HG03095 (cell line): ENCODE measurements at regions not wholly inside any gene's neighbourhood (a gene's known extent, or its start where the extent isn't known, plus 50 kb on each side); places are given as distances from the start of the nearest gene placed in this dataset.
"Not testable (repeated sequence)": the region's sequence is repeated elsewhere in the genome, so short reads cannot be mapped to it uniquely, and the experiment has no call there.

Source experiments
- ATAC-seq: cut with Tn5 transposase; IDR thresholded peaks from one replicate; pipeline ENCODE4 v1.9.1; 2021; ENCODE audit warnings: moderate library complexity; ENCODE audit not compliant: unreplicated experiment

DNA sequence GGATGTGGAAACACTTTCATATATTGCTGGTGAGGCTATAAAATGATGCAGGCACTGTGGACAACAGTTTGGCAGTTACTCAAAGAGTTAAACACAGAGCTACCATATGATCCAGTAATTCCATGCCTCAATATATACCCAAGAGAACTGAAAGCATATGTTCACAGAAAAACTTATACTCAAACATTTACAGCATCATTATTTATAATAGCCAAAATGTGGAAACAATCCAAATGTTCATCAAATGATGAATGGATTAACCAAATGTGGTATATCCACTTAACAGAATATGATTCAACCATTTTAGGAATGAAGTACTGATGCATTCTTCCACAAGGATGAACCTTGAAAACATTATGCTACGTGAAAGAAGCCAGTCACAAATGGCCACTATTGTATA lies 603.8 kb downstream of the IQCM start:
- no peak for ATAC-seq

- no peak for ATAC-seq
Measured at GRCh38 chr4:149203256-149204001, 612.2 kb downstream of the IQCM start.

- no peak for ATAC-seq
Measured at GRCh38 chr4:149202117-149202516, 613.5 kb downstream of the IQCM start.

GRCh38 chr4:149199594-149199993 lies 616.0 kb downstream of the IQCM start:
- ATAC-seq, result no peak

DNA sequence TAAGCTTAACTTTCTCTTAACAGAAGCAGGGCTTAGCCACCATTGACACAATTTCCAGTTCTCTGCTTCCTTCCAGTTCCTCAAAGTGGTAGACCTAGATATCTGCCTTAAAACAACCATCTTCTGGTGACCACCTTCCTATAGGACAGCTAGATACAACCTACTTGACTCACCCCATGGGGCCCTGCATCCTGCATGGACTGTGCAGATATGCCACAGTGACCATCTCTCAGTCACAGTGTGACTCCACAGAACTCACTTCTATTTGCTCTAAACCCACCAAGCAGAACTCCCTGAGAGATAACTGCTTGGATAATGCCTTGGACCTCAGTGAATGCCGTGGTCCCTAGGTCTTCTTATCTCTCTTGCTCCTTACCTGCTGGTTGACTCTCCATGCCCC lies 621.6 kb downstream of the IQCM start:
- no peak for ATAC-seq

GRCh38 chr4:149187726-149188125 lies 627.9 kb downstream of the IQCM start:
- ATAC-seq, result no peak

GRCh38 chr4:149183638-149184037 lies 632.0 kb downstream of the IQCM start:
- no peak for ATAC-seq

DNA sequence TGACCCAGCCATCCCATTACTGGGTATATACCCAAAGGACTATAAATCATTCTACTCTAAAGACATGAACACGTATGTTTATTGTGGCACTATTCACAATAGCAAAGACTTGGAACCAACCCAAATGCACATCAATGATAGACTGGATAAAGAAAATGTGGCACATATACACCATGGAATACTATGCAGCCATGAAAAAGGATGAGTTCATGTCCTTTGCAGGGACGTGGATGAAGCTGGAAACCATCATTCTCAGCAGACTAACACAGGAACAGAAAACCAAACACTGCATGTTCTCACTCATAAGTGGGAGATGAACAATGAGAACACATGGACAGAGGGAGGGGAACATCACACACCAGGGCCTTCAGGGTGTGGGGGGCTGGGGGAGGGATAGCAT lies 634.2 kb downstream of the IQCM start:
- ATAC-seq, result not testable (repeated sequence)

- no peak for ATAC-seq
Measured at GRCh38 chr4:149176039-149176438, 639.6 kb downstream of the IQCM start.

DNA sequence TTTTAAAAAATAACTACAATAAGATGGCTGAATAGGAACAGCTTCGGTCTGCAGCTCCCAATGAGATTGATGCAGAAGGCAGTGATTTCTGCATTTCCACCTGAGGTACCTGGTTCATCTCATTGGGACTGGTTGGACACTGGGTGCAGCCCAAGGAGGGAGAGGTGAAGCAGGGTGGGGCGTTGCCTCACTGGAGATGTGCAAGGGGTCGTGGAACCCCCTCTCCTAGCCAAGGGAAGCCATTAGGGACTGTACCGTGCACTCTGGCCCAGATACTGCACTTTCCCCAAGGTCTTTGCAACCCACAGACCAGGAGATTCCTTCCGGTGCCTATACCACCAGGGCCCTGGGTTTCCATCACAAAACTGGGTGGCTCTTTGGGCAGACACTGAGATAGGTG lies 640.1 kb downstream of the IQCM start:
- ATAC-seq, result no peak

DNA sequence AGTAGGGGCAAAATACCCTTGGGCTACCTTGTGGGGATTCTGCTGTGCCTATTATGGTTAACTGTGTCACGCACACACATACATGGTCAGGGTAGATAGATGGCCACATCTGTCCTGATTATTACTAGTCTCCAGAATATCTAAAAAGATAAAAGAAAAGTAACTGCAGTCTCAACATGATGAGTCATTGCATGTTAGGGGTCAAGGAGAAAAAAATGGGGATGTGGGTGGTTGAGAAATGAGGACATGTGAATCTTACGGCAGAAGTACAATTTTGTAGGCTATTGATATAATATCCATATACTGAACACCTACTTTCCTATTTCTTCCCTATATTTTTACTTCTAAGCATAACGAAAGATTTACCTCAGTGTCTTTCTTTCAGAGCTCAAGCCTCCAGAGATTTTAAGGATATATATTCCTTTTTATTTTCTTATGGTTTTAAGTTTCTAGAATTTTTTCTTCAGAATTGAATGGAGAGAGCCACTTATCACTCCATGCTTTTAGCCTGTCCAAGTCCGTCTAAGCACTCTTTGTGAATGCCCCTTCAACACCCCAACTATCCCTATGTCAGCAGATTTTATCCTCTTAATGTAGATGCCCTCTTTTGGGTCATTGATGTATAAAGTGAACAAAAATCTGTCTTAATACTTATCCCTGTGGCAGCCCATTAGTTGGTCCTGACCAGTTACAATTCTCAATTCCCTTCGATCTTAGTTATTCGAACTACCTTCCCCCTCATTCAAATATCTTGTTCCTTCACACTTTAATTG lies 642.2 kb downstream of the IQCM start:
- ATAC-seq, result no peak

DNA sequence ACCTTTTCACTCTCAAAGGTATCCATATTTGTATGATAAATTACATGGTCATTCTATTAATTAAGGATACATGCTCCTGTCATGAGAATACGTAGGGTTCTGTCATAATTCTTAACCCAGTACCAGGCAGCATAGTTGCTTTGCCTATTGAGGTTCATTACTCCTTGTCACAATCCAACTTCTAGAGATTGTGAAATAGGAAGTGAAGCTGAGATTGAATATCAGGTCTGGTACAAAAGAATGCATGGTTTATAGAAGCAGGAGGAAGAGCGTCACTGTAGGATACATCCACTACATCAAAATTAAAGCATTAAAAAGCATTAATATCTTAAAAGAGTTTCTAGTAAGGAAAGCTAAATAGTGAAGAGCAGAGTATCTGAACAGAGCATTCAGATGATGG lies 647.0 kb downstream of the IQCM start:
- no peak for ATAC-seq

- ATAC-seq, result no peak
Measured at GRCh38 chr4:149166876-149167275, 648.8 kb downstream of the IQCM start.

- no peak for ATAC-seq
Measured at GRCh38 chr4:149166365-149166764, 649.3 kb downstream of the IQCM start.

DNA sequence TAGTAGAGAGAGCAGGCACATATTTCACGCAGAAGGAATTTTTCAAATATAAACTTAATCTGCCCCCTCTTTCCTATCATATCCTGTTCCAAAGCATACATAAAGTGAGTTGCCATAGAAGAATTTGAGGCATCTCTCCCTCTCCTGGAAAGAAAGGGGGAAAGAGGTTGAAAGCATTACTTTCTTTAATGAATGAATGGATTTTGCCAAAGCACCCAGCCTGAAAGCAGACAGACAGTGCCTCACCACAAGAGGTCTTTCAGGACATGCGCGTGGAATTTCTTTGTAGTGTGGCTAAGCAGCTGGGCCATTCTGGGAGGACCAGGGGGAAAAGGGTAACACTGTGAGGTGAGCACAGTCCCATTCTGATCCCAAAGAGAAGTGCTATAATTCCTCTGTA lies 651.4 kb downstream of the IQCM start:
- ATAC-seq, result no peak

GRCh38 chr4:149161247-149161646 lies 654.4 kb downstream of the IQCM start:
- no peak for ATAC-seq

DNA sequence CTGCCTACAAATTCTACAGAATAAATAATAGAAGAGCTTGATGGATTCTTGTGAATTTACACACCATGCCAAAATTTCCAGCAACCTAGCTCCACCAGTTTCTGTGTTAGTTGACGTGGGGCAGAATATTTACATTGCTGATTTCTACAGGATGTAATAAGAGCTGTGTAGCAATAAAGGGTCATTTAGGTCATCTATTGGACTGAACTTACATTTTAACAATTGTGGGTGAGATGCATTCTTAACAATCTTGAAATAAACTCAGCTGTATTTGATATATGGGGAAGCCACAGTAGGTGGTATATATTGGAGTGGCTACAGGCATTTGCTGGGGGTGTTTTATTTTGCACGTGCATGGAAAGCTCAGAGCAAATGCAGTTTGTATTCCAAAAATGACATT lies 655.3 kb downstream of the IQCM start:
- ATAC-seq, result no peak

- ATAC-seq, result no peak
Measured at GRCh38 chr4:149158817-149159216, 656.8 kb downstream of the IQCM start.

- no peak for ATAC-seq
Measured at GRCh38 chr4:149145803-149146202, 669.8 kb downstream of the IQCM start.

DNA sequence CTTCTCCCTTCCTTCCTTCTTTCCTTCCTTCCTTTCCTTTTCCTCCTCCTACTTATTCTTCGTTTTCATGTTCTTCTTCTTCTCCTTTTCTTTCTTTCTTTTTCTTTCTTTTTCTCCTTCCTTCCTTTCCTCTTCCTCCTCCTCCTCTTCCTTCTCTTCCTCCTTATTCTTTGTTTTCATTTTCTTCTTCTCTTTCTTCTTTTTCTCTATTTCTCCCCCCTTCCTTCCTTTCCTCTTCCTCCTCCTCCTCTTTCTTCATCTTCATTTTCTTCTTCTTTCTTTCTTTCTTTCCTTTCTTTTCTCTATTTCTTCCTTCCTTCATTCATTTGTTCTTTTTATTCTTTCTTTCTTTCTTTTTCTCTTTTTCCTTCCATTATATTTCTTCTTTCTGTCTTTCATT lies 671.6 kb downstream of the IQCM start:
- ATAC-seq, result no peak

DNA sequence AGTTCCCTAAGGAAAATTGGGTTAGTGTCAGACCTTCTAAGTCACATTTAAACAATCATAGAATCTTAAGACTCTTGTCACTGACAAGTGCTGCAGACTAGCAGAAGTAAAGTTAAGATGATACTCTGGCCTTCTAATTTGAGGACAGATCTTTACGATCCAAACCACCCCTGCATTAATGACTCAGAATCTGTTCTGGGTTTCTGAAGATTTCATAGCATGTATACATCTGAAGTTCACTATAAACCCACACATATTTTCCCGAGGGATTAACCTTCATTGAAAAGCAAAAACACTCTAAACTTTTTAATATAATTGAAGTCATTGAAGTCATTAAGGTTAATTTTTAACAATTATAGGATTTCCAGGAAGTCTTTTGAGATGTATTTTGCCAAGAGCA lies 674.3 kb downstream of the IQCM start:
- no peak for ATAC-seq

DNA sequence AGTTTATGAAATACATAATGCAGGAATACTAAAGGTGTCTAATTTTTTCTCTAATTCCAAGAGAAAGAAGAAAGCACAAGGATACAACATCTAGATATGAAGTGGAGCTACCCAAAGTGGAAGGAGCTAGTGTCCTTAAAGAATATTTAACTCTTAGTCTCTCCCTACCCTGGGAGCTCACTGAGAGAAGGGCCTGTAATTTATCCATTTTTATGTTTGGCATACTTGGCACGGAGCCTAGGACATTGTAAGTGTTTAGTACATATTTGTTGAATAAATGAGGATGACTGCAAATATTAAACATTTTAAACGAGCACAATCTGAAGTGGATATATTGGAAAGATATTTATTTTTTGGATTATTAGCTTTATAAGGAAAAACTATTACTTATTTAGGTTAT lies 674.8 kb downstream of the IQCM start:
- ATAC-seq, result no peak
